Embryonic facial prominence (tissue), 1 donor: ENCODE measurements at regions not wholly inside any gene's neighbourhood (a gene's known extent, or its start where the extent isn't known, plus 50 kb on each side); places are given as distances from the start of the nearest gene placed in this dataset.

Source experiments
- DNase-seq: peaks from one replicate; pipeline ENCODE4 v3.0.0-alpha.2; 2016; ENCODE audit errors: extremely low spot score

DNA sequence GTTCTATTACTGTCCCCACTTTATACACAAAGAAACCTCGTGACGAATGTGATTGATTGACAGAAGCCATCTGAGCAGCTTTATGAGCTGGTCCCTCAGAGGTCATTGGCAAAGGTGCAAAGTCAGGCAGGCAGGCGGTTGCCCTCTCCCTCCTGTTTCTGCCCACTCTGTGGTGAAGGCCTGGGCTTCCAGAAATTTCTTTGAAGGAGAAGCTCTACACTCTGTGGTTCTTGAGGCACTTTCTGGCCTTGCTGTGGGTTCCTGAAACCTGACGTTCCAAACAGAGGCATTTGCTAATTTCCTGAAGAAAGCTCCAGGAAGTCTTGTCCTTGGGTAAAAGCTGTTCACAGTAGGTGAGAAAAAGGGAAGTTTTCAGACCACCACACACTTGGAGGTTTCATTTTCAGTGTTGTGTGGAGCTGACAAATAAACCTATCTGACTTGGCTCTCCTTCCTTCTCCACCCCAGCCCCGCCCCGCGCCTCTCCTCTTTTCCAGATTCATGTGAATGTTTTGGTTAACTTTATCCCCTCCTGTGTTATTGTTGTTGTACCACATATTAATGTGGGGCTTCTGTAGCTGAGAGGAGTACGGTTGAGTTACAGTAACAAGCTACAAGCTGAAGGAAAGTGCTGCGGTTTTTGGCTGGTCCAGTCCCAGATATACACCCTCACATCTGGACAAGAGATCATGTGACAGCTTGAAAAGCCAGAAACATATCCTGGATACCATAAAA, 274.1 kb downstream of the CLIC5 start:
- DNase-seq: peak; percentile 58

DNA sequence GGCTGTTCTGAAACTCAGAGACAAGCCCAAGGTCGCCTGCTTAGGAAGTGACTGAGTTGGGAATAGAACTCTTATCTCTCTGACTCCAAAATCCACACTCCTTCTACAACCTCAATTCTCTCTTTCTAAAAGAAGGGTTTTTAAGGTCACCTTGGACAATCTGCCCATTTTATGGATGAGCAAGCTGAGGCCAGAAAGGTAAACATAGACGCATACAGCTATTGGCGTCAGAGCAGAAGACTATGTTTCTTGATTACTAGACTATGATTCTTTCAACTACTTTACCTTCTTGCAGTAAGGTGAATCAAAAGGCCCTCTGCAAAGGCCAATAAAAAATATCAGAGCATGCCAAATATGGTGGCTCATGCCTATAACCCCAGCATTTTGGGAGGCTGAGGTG, 276.6 kb downstream of the CLIC5 start:
- no peak for DNase-seq

DNA sequence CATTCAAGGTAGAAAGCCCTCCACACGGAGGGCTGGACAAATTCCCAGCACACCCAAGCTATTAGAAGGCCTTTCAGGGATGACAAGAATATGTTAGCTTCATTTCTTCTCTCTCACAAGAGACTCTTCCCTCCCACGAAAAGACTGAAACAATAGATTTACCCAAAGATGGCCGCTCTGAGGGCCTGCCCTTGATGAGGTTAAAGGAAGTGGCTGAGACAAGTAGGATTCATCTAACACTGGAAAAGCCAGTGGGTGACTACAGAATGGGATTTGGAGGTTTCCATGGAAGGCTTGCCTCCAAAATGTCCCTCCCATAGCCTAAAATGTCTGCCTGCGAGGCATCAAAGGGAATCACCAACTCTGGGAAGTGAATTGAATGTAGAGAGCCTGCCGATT, 277.6 kb downstream of the CLIC5 start:
- no peak for DNase-seq

DNA sequence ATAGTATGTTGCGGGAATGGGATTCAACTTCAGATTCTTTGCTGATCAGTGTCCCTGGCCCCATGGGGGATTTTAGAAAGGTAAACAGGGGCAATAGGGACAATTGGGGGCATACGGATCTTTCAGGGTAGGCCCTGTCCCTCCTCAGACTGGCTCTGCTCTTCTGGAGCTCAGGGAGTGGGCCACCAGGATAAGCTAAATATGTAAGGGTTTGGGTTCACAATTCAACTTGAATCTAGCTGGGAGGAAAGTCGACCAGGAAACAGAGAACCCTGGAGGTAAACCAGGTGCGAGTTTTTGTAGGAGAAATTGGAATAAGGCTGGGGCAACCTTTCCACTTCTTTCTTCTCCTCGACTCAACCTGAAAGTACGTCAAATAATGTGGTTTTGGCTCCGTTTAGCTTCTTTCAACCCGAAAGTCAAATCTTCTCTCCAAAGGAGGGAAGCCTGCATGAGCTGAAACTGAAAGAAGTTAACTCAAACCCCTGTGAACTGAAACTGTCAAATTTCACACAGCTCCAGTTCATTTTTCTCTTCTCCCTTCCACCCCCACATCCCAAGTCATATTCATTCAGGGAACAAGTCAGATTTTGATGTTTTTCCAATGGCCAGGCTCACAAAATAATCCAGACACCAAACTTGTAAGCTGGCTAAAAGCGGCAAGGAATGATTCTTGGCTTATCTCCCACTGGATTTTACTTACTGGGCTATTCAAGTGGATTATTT, 278.2 kb downstream of the CLIC5 start:
- no peak for DNase-seq

GRCh38 chr6:45736134-45736533, 279.5 kb downstream of the CLIC5 start:
- no peak for DNase-seq

GRCh38 chr6:45732731-45733130, 282.9 kb downstream of the CLIC5 start:
- no peak for DNase-seq

- DNase-seq: no peak
These were observed 285.4 kb downstream of the CLIC5 start for GRCh38 chr6:45730232-45730631.

DNA sequence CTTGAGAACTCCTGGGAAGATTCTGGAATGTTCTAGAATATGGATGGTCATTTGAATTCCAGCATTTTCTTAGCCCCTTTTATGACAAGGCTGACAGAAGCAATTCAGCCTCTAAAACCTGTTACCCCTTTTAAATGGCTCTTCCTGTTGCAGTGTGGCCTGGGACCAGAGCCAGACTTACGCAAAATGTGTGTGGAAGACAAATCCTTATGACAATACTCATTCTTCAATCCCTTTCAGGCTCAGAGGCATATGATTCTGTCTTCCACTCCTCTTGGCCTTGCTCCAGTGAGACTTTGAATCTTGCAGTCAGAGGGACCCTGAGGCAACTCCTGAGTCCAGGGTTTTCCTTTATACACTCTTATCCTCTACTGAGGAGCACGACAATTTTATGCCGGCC, 287.0 kb downstream of the CLIC5 start:
- no peak for DNase-seq

- no peak for DNase-seq
These were observed 287.7 kb downstream of the CLIC5 start for GRCh38 chr6:45727819-45728449.

GRCh38 chr6:45727228-45727627, 288.4 kb downstream of the CLIC5 start:
- no peak for DNase-seq

DNA sequence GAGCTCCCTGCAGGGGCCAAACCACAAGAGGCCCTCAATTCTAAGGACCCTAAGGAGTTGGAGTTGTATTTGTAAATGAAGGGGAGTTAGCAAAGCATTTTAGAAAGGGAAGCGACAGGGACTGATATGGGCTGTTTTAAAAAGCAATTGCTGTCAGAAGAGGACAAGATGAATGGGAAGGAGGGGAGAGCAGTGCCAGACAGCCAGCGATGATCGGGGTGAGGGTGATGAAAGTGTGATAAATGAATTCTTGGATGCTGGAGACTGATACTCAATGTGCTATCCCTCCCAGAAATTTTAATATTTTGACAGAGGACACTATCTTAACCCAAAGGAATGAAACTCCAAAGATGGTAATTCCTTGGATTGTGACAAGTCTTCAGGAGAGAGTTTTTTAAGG, 289.2 kb downstream of the CLIC5 start:
- DNase-seq: no peak

- DNase-seq: no peak
These were observed 291.1 kb downstream of the CLIC5 start for GRCh38 chr6:45724511-45724910.

DNA sequence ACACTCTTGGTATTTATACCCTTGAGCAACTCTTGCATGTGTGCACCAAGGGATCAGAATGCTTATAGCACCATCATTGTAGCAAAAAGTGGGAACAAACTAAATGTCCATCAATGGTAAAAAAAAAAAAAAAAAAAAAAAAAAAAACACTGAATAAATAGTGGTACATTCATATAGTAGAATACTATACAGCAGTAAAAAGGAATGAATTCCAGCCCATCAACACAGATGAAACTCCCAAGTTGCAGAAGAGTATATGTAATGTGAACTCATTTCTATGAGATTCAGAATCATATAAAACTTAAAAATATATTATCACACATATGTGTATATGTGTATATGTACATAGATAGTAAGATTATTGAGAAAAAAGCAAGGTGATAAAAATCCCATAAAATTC, 291.6 kb downstream of the CLIC5 start:
- DNase-seq: no peak

GRCh38 chr6:45722876-45723275, 292.8 kb downstream of the CLIC5 start:
- no peak for DNase-seq

GRCh38 chr6:45721665-45722064, 294.0 kb downstream of the CLIC5 start:
- no peak for DNase-seq

DNA sequence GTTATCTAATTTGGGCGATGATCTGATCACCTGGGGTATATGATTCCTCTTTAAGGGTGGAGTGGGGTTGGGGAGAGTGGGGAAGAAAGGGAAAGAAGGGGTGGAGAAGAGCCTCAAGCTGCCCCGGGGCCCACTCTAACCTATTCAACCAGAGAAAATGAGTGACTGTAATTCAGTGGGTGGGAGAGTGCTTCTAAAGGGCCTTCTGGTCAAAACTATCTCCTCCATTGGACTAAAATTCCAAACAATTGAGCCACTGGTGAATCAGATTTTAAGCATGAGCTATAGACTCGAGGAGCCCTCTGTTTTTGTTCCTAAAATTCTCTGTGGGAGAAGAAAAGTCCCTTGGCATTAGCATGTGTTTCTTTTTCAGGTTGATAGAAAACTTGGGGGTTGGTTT, 296.8 kb downstream of the CLIC5 start:
- no peak for DNase-seq

DNA sequence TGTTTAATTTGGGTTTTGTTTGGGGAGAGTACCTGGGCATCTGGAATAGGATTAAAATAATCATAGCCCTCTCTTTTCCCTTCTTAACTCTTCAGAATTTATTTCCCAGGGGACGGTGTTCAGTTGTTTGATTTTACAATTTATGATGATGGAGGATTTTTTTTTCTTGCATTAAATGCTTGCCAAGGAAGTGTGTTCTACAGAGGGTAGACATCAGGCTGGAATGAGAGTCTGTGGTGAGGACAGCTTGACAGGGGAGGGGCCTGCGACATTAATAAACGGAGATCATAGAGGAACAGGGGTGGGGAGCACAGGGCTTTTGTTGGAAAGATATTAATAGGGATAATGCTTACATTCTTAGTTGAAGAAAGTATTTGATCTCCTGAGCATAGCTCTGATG, 297.5 kb downstream of the CLIC5 start:
- DNase-seq: no peak

DNA sequence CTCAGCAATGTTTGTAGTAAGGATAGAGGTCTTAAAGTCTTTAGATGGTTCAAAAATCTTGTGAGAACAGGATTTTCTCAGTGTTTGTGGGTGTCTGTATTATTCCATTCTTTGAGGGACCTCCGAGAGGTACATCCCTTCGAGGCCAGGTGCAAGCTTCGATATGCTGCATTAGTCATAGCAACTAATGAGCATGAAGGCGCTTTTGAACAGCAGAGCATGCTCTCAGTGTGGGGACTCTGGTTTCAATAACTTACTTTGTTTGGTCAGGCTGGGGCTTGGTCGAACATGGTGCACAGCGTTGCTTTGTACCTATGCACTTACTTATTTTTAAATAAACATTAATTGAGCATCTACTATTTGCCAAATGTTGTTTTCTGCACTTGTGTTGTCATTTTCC, 297.9 kb downstream of the CLIC5 start:
- DNase-seq: no peak

GRCh38 chr6:45717027-45717426, 298.6 kb downstream of the CLIC5 start:
- DNase-seq: no peak

DNA sequence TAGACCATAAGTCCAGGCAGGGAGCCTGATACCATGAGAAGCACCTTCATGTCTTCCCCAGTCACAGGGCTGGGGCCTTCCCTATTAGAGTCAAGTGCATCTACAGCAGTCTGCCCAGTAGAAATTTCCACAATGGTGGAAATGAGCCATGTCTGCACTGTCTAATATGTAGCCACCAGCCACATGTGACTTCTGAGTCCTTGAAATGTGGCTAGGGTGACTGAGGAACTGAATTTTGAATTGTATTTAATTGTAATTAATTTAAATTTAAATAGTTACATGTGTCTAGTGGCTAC, 300.2 kb downstream of the CLIC5 start:
- DNase-seq: no peak

- DNase-seq: peak; percentile 56
These were observed 300.7 kb downstream of the CLIC5 start for GRCh38 chr6:45714741-45715507.

- no peak for DNase-seq
These were observed 301.5 kb downstream of the CLIC5 start for GRCh38 chr6:45714006-45714730.
